GM23338 (cell line): ENCODE measurements at regions not wholly inside any gene's neighbourhood (a gene's known extent, or its start where the extent isn't known, plus 50 kb on each side); places are given as distances from the start of the nearest gene placed in this dataset.

Experiments used
- ATAC-seq: fragments of 200-7000 bp; cut with Tn5 transposase; 3 replicates; pipeline ENCODE4 v1.9.1; 2020
- DNase-seq: peaks from one replicate; pipeline ENCODE4 v3.0.0-alpha.2; 2015; ENCODE audit warnings: low spot score
- H2AFZ ChIP-seq: fragments of 200-600 bp; sonication (generic); 2 replicates; pipeline ENCODE4 v1.8.0; 2016; ENCODE audit warnings: antibody characterized with exemption, mild to moderate bottlenecking, moderate library complexity
- H3F3A ChIP-seq: fragments of 200-600 bp; sonication (generic); replicated peaks from 2 replicates; pipeline ENCODE4 v1.8.0; 2017; ENCODE audit warnings: antibody characterized with exemption, mixed run types, low read depth
- H3K27ac ChIP-seq: fragments of 200-600 bp; sonication (generic); 2 replicates; pipeline ENCODE4 v1.6.1; 2016; ENCODE audit warnings: low read depth
- H3K27me3 ChIP-seq: fragments of 200-600 bp; sonication (generic); 2 replicates; pipeline ENCODE4 v1.8.0; 2016; ENCODE audit warnings: mild to moderate bottlenecking, mixed run types, moderate library complexity; ENCODE audit not compliant: insufficient read depth
- H3K36me3 ChIP-seq: fragments of 200-600 bp; sonication (generic); 2 replicates; pipeline ENCODE4 v1.8.0; 2016; ENCODE audit warnings: mild to moderate bottlenecking; ENCODE audit not compliant: insufficient read depth
- H3K4me1 ChIP-seq: fragments of 200-600 bp; sonication (generic); 2 replicates; pipeline ENCODE4 v1.8.0; 2016; ENCODE audit warnings: mild to moderate bottlenecking, moderate library complexity; ENCODE audit not compliant: insufficient read depth
- H3K4me2 ChIP-seq: fragments of 200-600 bp; sonication (generic); 2 replicates; pipeline ENCODE4 v1.7.1; 2017; ENCODE audit warnings: mixed run types
- H3K4me3 ChIP-seq: fragments of 200-600 bp; sonication (generic); 2 replicates; pipeline ENCODE4 v1.6.1; 2016; ENCODE audit warnings: mixed run types
- H3K79me2 ChIP-seq: fragments of 200-600 bp; sonication (generic); replicated peaks from 2 replicates; pipeline ENCODE4 v1.8.0; 2017; ENCODE audit warnings: mild to moderate bottlenecking; ENCODE audit not compliant: insufficient read depth
- H3K9me2 ChIP-seq: fragments of 200-600 bp; sonication (generic); 2 replicates; pipeline ENCODE4 v1.8.0; 2017; ENCODE audit not compliant: insufficient read depth
- H4K20me1 ChIP-seq: fragments of 200-600 bp; sonication (generic); replicated peaks from 2 replicates; pipeline ENCODE4 v1.8.0; 2017; ENCODE audit warnings: mild to moderate bottlenecking; ENCODE audit not compliant: insufficient read depth
- H3K27ac Mint-ChIP-seq: 2 replicates; pipeline ENCODE4 v1.8.0; 2020; ENCODE audit warnings: inconsistent platforms, mild to moderate bottlenecking, moderate library complexity, mixed read lengths
- H3K27me3 Mint-ChIP-seq: 3 replicates; pipeline ENCODE4 v1.8.0; 2022; ENCODE audit warnings: low read depth, mild to moderate bottlenecking, moderate library complexity, mixed read lengths, inconsistent platforms; ENCODE audit not compliant: insufficient read depth, poor library complexity
- H3K36me3 Mint-ChIP-seq: 3 replicates; pipeline ENCODE4 v1.8.0; 2021; ENCODE audit warnings: low read depth, mild to moderate bottlenecking, inconsistent platforms, moderate library complexity, mixed read lengths
- H3K4me1 Mint-ChIP-seq: 3 replicates; pipeline ENCODE4 v1.8.0; 2020; ENCODE audit warnings: mild to moderate bottlenecking, inconsistent platforms, mixed read lengths
- H3K4me3 Mint-ChIP-seq: 3 replicates; pipeline ENCODE4 v1.8.0; 2021; ENCODE audit warnings: moderate library complexity, mild to moderate bottlenecking, inconsistent platforms, mixed read lengths
- H3K9me3 Mint-ChIP-seq: 3 replicates; pipeline ENCODE4 v1.8.0; 2020; ENCODE audit warnings: moderate library complexity, mild to moderate bottlenecking, inconsistent platforms, mixed read lengths
- CREB1 ChIP-seq: fragments of 250-450 bp; sonication (Bioruptor Pico); IDR thresholded peaks from 2 replicates; pipeline ENCODE4 v1.5.0; 2020; ENCODE audit warnings: low read depth, mild to moderate bottlenecking, moderate library complexity
- CTCF ChIP-seq, 2 experiments: fragments of 200-600 bp in 1 of 2; sonication (generic) in 1 of 2; conservative IDR thresholded peaks; 2 replicates each; pipeline versions ENCODE4 v1.5.1 to v1.6.1; 2016 to 2017; ENCODE audit warnings: antibody characterized with exemption in 2 of 2, low read depth in 2 of 2, mild to moderate bottlenecking in 2 of 2, moderate library complexity in 1 of 2
- ETS1 ChIP-seq: IDR thresholded peaks from 2 replicates; pipeline ENCODE4 v1.6.1; 2016; ENCODE audit warnings: antibody characterized with exemption
- JUNB ChIP-seq: IDR thresholded peaks from one replicate; pipeline ENCODE4 v1.6.1; 2016; ENCODE audit warnings: antibody characterized with exemption; ENCODE audit not compliant: unreplicated experiment
- NANOG ChIP-seq: IDR thresholded peaks from 2 replicates; pipeline ENCODE4 v1.6.1; 2016; ENCODE audit warnings: antibody characterized with exemption, borderline replicate concordance
- POLR2AphosphoS5 ChIP-seq: IDR thresholded peaks from 2 replicates; pipeline ENCODE4 v1.6.1; 2016; ENCODE audit warnings: antibody characterized with exemption, low read depth
- REST ChIP-seq: IDR thresholded peaks from one replicate; pipeline ENCODE4 v1.6.1; 2018; ENCODE audit warnings: antibody characterized with exemption; ENCODE audit not compliant: unreplicated experiment

- Mint-ChIP-seq H3K4me3 (no peak overlapping the region), H3K27ac (no peak overlapping the region), H3K4me1 (no peaks in the 10 kb centered on the region), H3K9me3 (no peaks in the 10 kb centered on the region), H3K27me3 (no peaks in the 10 kb centered on the region), H3K36me3 (no peaks in the 10 kb centered on the region)
- Histone ChIP-seq H2AFZ (no peak overlapping the region), H4K20me1 (no peaks in the 10 kb centered on the region), H3K4me2 (no peak overlapping the region), H3K27me3 (no peaks in the 10 kb centered on the region), H3F3A (no peaks in the 10 kb centered on the region), H3K9me2 (no peaks in the 10 kb centered on the region), H3K27ac (no peak overlapping the region), H3K79me2 (no peaks in the 10 kb centered on the region), H3K36me3 (no peaks in the 10 kb centered on the region), H3K4me1 (no peaks in the 10 kb centered on the region), H3K4me3 (no peak overlapping the region)
- DNase-seq: no peak
- ATAC-seq: peak; percentile 24; the same call in 1 of the 3 replicates
- TF ChIP-seq CTCF (conservative IDR thresholded peaks at IDR 0.05; ENCODE audit: low read depth in 2 of 2) (peak; percentile 16 to 45; a peak in 3 of 4 replicates), CREB1 (CRISPR knock-in tag) (no peak)
Observed at GRCh38 chr11:79686703-79687419, 246.0 kb upstream of the TENM4 start.

- no peak for TF ChIP-seq CREB1 (CRISPR knock-in tag)
- no peak for TF ChIP-seq REST
- TF ChIP-seq JUNB: no peak
- no peak for TF ChIP-seq ETS1
- TF ChIP-seq NANOG: no peak
- no peak for TF ChIP-seq POLR2AphosphoS5
- Mint-ChIP-seq H3K4me3 (no peak overlapping the region), H3K9me3 (no peaks in the 10 kb centered on the region), H3K27me3 (peaks cover 3% of the 10 kb centered on the region), H3K36me3 (no peaks in the 10 kb centered on the region), H3K27ac (no peak overlapping the region), H3K4me1 (peaks cover 12% of the 10 kb centered on the region; the same call in 2 of the 3 replicates)
- ATAC-seq (no peak), DNase-seq (no peak)
- Histone ChIP-seq H2AFZ (no peak overlapping the region), H3K27ac (no peak overlapping the region), H4K20me1 (no peaks in the 10 kb centered on the region), H3K79me2 (no peaks in the 10 kb centered on the region), H3F3A (no peaks in the 10 kb centered on the region), H3K4me2 (no peak overlapping the region), H3K4me1 (peaks cover 6% of the 10 kb centered on the region), H3K9me2 (no peaks in the 10 kb centered on the region), H3K36me3 (no peaks in the 10 kb centered on the region), H3K27me3 (no peaks in the 10 kb centered on the region), H3K4me3 (no peak overlapping the region)
Observed at GRCh38 chr11:79683930-79684329, 243.1 kb upstream of the TENM4 start.
